Caco-2 (cell line): ENCODE measurements at regions not wholly inside any gene's neighbourhood (a gene's known extent, or its start where the extent isn't known, plus 50 kb on each side); places are given as distances from the start of the nearest gene placed in this dataset.

ENCODE experiments used
- BruUV-seq: library from RNA; stranded (reverse); fragments of 400-500 nt; replicated peaks from 2 replicates; lab custom pipeline; 2021; lab: Mats Ljungman, UMichigan
- CTCF ChIA-PET: fragments of 300-600 bp; sonication (Branson Sonifier 250); formaldehyde crosslinking; loops from one replicate; lab custom pipeline; 2022; ENCODE audit warnings: antibody characterized with exemption; lab: Charles Lee
- POLR2A ChIA-PET: fragments of 300-600 bp; sonication (Branson Sonifier 250); formaldehyde crosslinking; loops from one replicate; lab custom pipeline; 2022; ENCODE audit warnings: antibody characterized with exemption; lab: Charles Lee
- DNase-seq, 2 experiments: peaks; one replicate each; pipeline versions ENCODE4 v3.0.0 to v3.0.0-alpha.2; 2020 to 2022
- H3K27me3 ChIP-seq: replicated peaks from 2 replicates; pipeline ENCODE4 v1.6.0; 2011; ENCODE audit warnings: low read length; ENCODE audit not compliant: control insufficient read depth, insufficient read depth
- H3K36me3 ChIP-seq: 2 replicates; pipeline ENCODE4 v1.5.1; 2011; ENCODE audit warnings: low read length; ENCODE audit not compliant: control insufficient read depth, insufficient read depth
- H3K4me1 ChIP-seq: fragments of 250-450 bp; sonication (Bioruptor Pico); 2 replicates; pipeline ENCODE4 v1.5.1; 2020; ENCODE audit warnings: mild to moderate bottlenecking
- H3K4me3 ChIP-seq: 2 replicates; pipeline ENCODE4 v1.5.1; 2011; ENCODE audit warnings: low read depth, mild to moderate bottlenecking, control low read depth, low read length
- H3K9me3 ChIP-seq: fragments of 250-450 bp; sonication (Bioruptor Pico); 2 replicates; pipeline ENCODE4 v1.5.1; 2020; ENCODE audit warnings: mild to moderate bottlenecking, moderate library complexity
- H3K27ac Mint-ChIP-seq: one replicate; pipeline ENCODE4 v1.8.0; 2022; ENCODE audit warnings: mixed read lengths; ENCODE audit not compliant: unreplicated experiment
- H3K27me3 Mint-ChIP-seq: one replicate; pipeline ENCODE4 v1.8.0; 2022; ENCODE audit warnings: mixed read lengths; ENCODE audit not compliant: insufficient read depth, unreplicated experiment
- H3K36me3 Mint-ChIP-seq: one replicate; pipeline ENCODE4 v1.8.0; 2022; ENCODE audit warnings: mild to moderate bottlenecking, mixed read lengths; ENCODE audit not compliant: insufficient read depth, unreplicated experiment
- H3K4me1 Mint-ChIP-seq: one replicate; pipeline ENCODE4 v1.8.0; 2022; ENCODE audit warnings: low read depth, mixed read lengths; ENCODE audit not compliant: unreplicated experiment
- H3K4me3 Mint-ChIP-seq: one replicate; pipeline ENCODE4 v1.8.0; 2022; ENCODE audit warnings: mild to moderate bottlenecking, moderate library complexity, mixed read lengths; ENCODE audit not compliant: unreplicated experiment
- H3K9me3 Mint-ChIP-seq: one replicate; pipeline ENCODE4 v1.8.0; 2022; ENCODE audit warnings: mixed read lengths; ENCODE audit not compliant: unreplicated experiment
- intact Hi-C: fragments of 100-400 bp; cut with micrococcal nuclease; formaldehyde crosslinking; loops from one replicate; pipeline ENCODE4 v1.10.0; 2022; ENCODE audit not compliant: unreplicated experiment
- TF ChIP-seq, protein P1 (sequence below), 2 experiments: fragments of 200-600 bp in 1 of 2; IDR thresholded peaks; 1 replicate in 1 of 2; 2 replicates in 1 of 2; pipeline versions ENCODE4 v1.5.1 to v1.8.0; 2011 to 2022; ENCODE audit warnings: antibody characterized with exemption in 1 of 2, control low read depth in 1 of 2, inconsistent platforms in 1 of 2, low read depth in 1 of 2, low read length in 1 of 2, mild to moderate bottlenecking in 1 of 2, moderate library complexity in 1 of 2; ENCODE audit not compliant: insufficient read depth in 1 of 2, severe bottlenecking in 1 of 2, unreplicated experiment in 1 of 2

DNA sequence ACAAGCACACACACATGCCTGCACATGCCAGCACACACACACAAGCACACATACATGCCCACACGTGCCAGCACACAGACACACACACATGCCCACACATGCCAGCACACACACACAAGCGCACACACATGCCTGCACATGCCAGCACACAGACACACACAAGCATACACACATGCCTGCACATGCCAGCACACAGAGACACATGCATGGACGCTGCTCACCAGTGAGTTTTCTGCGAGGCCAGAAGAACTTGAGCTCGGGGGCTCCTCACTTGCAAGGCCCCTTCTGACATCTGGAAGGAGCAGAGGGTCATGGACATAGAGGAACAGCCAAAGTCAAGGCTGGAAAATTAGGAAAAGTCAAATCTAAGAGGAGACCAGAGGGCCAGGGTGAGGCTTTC, 61.2 kb upstream of the BCL11B start:
- Histone ChIP-seq H3K36me3 (no peaks in the 10 kb centered on the region; the same call in 1 of the 2 replicates), H3K4me3 (no peak overlapping the region), H3K9me3 (no peaks in the 10 kb centered on the region), H3K4me1 (peaks cover 2% of the 10 kb centered on the region), H3K27me3 (no peaks in the 10 kb centered on the region)
- Mint-ChIP-seq H3K4me3 (no peak overlapping the region), H3K9me3 (no peaks in the 10 kb centered on the region), H3K27ac (no peak overlapping the region), H3K4me1 (peaks cover 1% of the 10 kb centered on the region), H3K36me3 (peaks cover 5% of the 10 kb centered on the region), H3K27me3 (peaks cover 2% of the 10 kb centered on the region)
- TF ChIP-seq, protein P1, sequence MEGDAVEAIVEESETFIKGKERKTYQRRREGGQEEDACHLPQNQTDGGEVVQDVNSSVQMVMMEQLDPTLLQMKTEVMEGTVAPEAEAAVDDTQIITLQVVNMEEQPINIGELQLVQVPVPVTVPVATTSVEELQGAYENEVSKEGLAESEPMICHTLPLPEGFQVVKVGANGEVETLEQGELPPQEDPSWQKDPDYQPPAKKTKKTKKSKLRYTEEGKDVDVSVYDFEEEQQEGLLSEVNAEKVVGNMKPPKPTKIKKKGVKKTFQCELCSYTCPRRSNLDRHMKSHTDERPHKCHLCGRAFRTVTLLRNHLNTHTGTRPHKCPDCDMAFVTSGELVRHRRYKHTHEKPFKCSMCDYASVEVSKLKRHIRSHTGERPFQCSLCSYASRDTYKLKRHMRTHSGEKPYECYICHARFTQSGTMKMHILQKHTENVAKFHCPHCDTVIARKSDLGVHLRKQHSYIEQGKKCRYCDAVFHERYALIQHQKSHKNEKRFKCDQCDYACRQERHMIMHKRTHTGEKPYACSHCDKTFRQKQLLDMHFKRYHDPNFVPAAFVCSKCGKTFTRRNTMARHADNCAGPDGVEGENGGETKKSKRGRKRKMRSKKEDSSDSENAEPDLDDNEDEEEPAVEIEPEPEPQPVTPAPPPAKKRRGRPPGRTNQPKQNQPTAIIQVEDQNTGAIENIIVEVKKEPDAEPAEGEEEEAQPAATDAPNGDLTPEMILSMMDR (IDR thresholded peaks at IDR 0.05; ENCODE audit: insufficient read depth in 1 of 2, low read depth in 1 of 2, low read length in 1 of 2, severe bottlenecking in 1 of 2, unreplicated experiment in 1 of 2), result no peak
- intact Hi-C loops, result no loop called here
- DNase-seq, result no peak
- no TSS peak for BruUV-seq
- CTCF ChIA-PET, result no interaction called here
- POLR2A ChIA-PET, result no interaction called here

DNA sequence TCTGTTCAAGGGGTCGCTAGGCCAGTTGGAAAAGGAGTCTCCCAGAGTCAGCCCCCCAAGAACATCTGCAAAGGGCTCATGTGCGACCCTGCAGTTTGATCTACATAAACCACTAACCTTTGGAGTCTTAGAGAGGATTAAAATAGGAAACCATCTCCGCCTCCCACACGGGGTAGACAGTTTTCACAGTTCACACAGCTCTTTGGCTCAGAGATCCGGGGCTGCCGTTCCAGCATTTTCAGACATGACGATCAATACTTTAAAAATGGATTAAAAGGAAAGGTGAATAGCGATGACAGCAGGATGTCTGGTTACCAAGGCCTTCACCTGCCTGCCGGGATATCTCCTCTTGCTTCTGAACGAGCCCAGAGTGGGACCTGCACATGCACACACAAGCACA, 59.8 kb upstream of the BCL11B start:
- H3K36me3 ChIP-seq, result no peaks in the 10 kb centered on the region; the same call in 1 of the 2 replicates
- no peaks in the 10 kb centered on the region for H3K27me3 ChIP-seq
- no peaks in the 10 kb centered on the region for H3K9me3 Mint-ChIP-seq
- H3K4me1 Mint-ChIP-seq, result peaks cover 6% of the 10 kb centered on the region
- H3K4me1 ChIP-seq, result peaks cover 15% of the 10 kb centered on the region
- no peak overlapping the region for H3K27ac Mint-ChIP-seq
- TF ChIP-seq, protein P1 (IDR thresholded peaks at IDR 0.05; ENCODE audit: insufficient read depth in 1 of 2, low read depth in 1 of 2, low read length in 1 of 2, severe bottlenecking in 1 of 2, unreplicated experiment in 1 of 2), result no peak
- ChIA-PET POLR2A (no interaction called here), CTCF (no interaction called here)
- no peak overlapping the region for H3K4me3 Mint-ChIP-seq
- H3K36me3 Mint-ChIP-seq, result peaks cover 5% of the 10 kb centered on the region
- H3K9me3 ChIP-seq, result no peaks in the 10 kb centered on the region
- no peak for DNase-seq
- BruUV-seq, result no TSS peak
- no peaks in the 10 kb centered on the region for H3K27me3 Mint-ChIP-seq
- no peak overlapping the region for H3K4me3 ChIP-seq
- intact Hi-C loops, result no loop called here

DNA sequence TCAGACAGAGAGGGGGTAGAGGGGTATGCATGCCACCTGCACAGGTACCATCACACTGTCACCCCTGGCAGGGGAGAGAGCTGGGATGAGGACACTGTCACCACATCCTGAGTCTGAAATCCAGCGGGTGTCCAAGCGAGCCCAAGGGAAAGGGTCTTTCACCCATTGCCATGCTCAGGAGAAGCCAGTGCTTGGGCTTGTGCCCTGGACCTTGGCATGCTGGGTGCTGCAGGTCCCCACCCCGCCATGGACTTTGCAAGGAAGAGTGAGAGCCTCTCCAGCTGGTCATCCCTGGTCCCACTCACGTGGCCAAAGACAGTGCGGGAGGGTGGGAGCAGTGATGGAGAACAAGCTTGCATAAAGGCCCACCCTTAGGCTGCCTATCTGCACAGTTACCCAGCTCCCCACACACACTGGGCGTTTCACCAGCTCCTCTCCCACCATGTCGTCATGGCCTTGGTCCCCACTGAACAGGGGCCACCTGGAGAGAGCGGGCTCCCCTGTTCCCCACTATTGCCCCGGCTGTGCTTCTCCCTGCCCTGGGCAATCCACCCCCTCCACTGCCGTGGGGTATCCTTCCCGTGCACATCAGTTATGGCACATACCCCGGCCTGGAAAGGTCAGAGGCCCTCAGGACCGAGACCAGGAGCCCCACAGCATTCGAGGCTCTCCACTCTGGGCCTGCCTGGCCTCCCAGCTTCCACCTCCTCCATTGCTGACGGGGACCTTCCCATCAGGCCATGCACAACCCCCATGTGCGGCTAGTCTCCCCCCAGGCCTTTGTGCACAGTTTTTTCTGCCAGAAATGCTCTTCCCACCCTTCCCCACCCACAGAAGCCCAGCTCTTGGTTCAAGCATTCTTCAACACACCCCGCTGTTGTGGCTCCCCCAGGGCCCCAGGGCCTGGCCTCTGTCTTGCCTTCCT, 58.6 kb upstream of the BCL11B start:
- ChIA-PET POLR2A (no interaction called here), CTCF (no interaction called here)
- peak overlapping the region; percentile 50 for H3K27ac Mint-ChIP-seq
- peaks cover 6% of the 10 kb centered on the region for H3K4me1 Mint-ChIP-seq
- no peaks in the 10 kb centered on the region for H3K9me3 Mint-ChIP-seq
- H3K4me3 ChIP-seq, result no peak overlapping the region
- BruUV-seq, result no TSS peak
- TF ChIP-seq, protein P1 (IDR thresholded peaks at IDR 0.05; ENCODE audit: insufficient read depth in 1 of 2, low read depth in 1 of 2, low read length in 1 of 2, severe bottlenecking in 1 of 2, unreplicated experiment in 1 of 2), result no peak
- H3K36me3 Mint-ChIP-seq, result peaks cover 5% of the 10 kb centered on the region
- no peaks in the 10 kb centered on the region for H3K27me3 ChIP-seq
- H3K9me3 ChIP-seq, result no peaks in the 10 kb centered on the region
- DNase-seq, result no peak
- peaks cover 15% of the 10 kb centered on the region for H3K4me1 ChIP-seq
- no peaks in the 10 kb centered on the region for H3K27me3 Mint-ChIP-seq
- H3K4me3 Mint-ChIP-seq, result no peak overlapping the region
- intact Hi-C loops, result no loop called here
- no peaks in the 10 kb centered on the region; the same call in 1 of the 2 replicates for H3K36me3 ChIP-seq
